Fibroblast of mammary gland (primary cell): ENCODE measurements at regions not wholly inside any gene's neighbourhood (a gene's known extent, or its start where the extent isn't known, plus 50 kb on each side); places are given as distances from the start of the nearest gene placed in this dataset.
"Not testable (repeated sequence)": the region's sequence is repeated elsewhere in the genome, so short reads cannot be mapped to it uniquely, and the experiment has no call there.

Experiments
- DNase-seq: peaks from one replicate; pipeline ENCODE4 v3.0.0-alpha.2; 2010; ENCODE audit warnings: low read depth
- H3K4me3 ChIP-seq: 2 replicates; pipeline ENCODE4 v1.5.1; 2011; ENCODE audit warnings: low read depth, mild to moderate bottlenecking, low read length, moderate library complexity; ENCODE audit not compliant: control insufficient read depth
- TF ChIP-seq, protein P1 (sequence below): conservative IDR thresholded peaks from 2 replicates; pipeline ENCODE4 v1.5.1; 2011; ENCODE audit warnings: low read depth, low read length, inconsistent platforms; ENCODE audit not compliant: control insufficient read depth, insufficient read depth

DNA sequence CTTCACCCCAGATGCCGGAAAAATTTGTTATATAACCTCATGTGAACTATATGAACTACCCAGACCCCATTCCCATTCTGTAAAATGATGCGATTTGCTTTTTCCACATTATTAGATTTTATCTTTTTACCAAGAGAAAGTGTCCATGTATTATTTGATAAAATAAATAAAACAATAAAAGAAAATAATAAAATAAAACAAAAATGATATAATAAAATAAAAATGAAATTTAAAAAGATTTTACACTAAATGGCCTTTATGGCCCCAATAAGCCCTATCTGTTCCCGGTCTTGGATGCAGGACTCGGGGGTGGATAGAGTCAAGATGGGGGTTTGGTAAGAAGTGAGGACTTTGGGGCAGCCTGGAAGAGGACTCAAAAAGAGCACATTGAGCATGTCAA is 357.2 kb downstream of the MATN1 start:
- no peak for DNase-seq
- TF ChIP-seq, protein P1, sequence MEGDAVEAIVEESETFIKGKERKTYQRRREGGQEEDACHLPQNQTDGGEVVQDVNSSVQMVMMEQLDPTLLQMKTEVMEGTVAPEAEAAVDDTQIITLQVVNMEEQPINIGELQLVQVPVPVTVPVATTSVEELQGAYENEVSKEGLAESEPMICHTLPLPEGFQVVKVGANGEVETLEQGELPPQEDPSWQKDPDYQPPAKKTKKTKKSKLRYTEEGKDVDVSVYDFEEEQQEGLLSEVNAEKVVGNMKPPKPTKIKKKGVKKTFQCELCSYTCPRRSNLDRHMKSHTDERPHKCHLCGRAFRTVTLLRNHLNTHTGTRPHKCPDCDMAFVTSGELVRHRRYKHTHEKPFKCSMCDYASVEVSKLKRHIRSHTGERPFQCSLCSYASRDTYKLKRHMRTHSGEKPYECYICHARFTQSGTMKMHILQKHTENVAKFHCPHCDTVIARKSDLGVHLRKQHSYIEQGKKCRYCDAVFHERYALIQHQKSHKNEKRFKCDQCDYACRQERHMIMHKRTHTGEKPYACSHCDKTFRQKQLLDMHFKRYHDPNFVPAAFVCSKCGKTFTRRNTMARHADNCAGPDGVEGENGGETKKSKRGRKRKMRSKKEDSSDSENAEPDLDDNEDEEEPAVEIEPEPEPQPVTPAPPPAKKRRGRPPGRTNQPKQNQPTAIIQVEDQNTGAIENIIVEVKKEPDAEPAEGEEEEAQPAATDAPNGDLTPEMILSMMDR, result no peak
- no peak overlapping the region for H3K4me3 ChIP-seq

DNA sequence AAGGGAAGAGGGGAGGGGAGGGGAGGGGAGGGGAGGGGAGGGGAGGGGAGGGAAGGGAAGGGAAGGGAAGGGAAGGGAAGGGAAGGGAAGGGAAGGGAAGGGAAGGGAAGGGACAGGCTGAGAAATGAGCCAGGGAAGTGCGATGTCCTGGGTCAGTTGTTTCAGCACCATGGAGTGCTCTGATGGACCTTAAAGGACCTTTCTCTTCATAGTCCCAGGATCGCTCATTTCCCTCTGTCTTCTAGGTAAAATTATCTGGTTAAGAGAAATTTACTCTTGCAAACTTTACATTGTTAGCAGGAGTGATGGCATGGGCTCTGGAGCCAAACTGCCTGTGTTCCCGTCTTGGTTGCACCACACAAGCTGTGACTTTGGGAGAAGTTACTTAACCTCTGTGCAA is 357.8 kb downstream of the MATN1 start:
- DNase-seq, result no peak
- TF ChIP-seq, protein P1, result no peak
- H3K4me3 ChIP-seq, result no peak overlapping the region

DNA sequence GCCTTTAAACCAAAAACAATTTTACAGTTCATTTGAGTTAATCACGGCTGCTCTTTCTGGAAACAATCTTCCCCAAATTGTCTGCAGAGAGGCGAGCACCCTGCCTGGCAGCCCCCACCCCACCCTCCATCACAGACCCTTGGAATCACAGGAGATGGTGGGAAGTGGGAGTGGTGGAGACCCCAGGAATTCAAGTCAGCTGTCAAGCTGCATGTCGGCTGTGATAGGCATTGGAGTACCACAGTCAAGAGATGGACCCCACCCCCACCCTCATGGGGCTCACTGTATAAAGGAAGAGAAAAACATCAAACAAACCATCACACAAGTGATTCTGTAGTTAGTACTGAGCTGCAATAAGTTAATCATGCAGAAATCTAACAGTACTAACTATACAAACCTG is 360.4 kb downstream of the MATN1 start:
- TF ChIP-seq, protein P1, result no peak
- no peak overlapping the region for H3K4me3 ChIP-seq
- no peak for DNase-seq

GRCh38 chr1:30362603-30362990 is 360.8 kb downstream of the MATN1 start:
- TF ChIP-seq, protein P1, result no peak
- DNase-seq, result no peak
- H3K4me3 ChIP-seq, result no peak overlapping the region

GRCh38 chr1:30361890-30362602 is 361.3 kb downstream of the MATN1 start:
- not testable (repeated sequence) for H3K4me3 ChIP-seq, DNase-seq

GRCh38 chr1:30360753-30361152 is 362.6 kb downstream of the MATN1 start:
- no peak overlapping the region for H3K4me3 ChIP-seq
- DNase-seq, result no peak
- TF ChIP-seq, protein P1, result no peak

DNA sequence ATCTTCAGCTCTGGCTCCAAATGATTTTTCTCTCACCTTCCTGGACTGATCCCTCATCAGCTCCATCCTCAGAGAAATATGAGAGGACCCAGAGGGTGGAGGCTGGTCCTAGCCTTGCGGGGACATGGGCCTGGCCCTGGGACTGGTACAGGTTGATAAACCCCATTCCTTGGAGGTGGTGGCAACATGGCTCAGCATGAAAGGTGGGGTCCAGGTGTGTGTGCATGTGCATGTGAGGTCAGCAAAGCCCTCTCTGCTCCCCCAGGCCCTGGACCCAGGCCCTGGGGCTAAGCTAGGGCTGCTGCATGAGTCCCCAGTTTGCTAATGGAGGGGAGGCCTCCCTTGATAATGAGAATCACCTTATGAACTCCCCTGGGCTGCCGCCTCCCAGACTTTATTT is 363.1 kb downstream of the MATN1 start:
- no peak overlapping the region for H3K4me3 ChIP-seq
- DNase-seq, result no peak
- TF ChIP-seq, protein P1, result no peak
